ENCODE measurements at regions not wholly inside any gene's neighbourhood (a gene's known extent, or its start where the extent isn't known, plus 50 kb on each side); places are given as distances from the start of the nearest gene placed in this dataset.

DNA sequence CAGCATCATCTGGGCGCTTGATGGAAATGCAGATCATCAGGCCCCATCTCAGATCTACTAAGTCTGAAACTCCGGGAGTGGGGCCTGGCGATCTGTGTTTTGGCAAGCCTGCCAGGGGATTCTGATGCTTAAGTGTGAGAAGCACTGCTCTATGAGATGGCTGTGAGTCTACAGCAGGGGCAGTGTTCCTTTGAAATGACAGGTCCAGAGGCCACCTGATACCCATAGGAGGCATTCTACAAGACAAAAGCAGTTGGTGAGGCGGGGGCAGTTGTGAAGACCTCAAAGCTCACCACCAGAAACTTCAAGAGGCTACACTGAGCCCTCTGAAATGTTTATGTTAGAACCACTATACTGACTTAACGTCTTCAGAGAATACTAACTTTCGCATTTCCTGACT lies 86.9 kb upstream of the SPATA31D4 start:
- no peak overlapping the region for H3K27ac ChIP-seq (ENCODE audit: low read depth, low read length)
- no peaks in the 10 kb centered on the region for H3K9me3 ChIP-seq (ENCODE audit: control insufficient read depth, insufficient read depth, low read length)
- TF ChIP-seq CTCF (IDR thresholded peaks at IDR 0.05; ENCODE audit: low read depth, low read length): no peak
- H3K27me3 ChIP-seq (ENCODE audit: control insufficient read depth, insufficient read depth, low read length): no peaks in the 10 kb centered on the region
- CTCF ChIA-PET: interaction anchor here (0.7 kb wide), 1 partner anchor 13 kb away, joined by 3 read pairs; no protein-coding TSS in a partner anchor
- no peak overlapping the region for H3K4me3 ChIP-seq (ENCODE audit: low read depth, low read length)
- POLR2A ChIA-PET: no interaction called here
- no peak for DNase-seq (ENCODE audit: low read depth, low spot score)

GRCh38 chr9:81844131-81844567 lies 84.1 kb upstream of the SPATA31D4 start:
- POLR2A ChIA-PET: no interaction called here
- no peak for DNase-seq (ENCODE audit: low read depth, low spot score)
- no peak overlapping the region for H3K27ac ChIP-seq (ENCODE audit: low read depth, low read length)
- H3K9me3 ChIP-seq (ENCODE audit: control insufficient read depth, insufficient read depth, low read length): no peaks in the 10 kb centered on the region
- no peaks in the 10 kb centered on the region for H3K27me3 ChIP-seq (ENCODE audit: control insufficient read depth, insufficient read depth, low read length)
- CTCF ChIA-PET: no interaction called here
- no peak overlapping the region for H3K4me3 ChIP-seq (ENCODE audit: low read depth, low read length)
- no peak for TF ChIP-seq CTCF (IDR thresholded peaks at IDR 0.05; ENCODE audit: low read depth, low read length)

GRCh38 chr9:81847181-81847915 lies 80.9 kb upstream of the SPATA31D4 start:
- TF ChIP-seq CTCF (IDR thresholded peaks at IDR 0.05; ENCODE audit: low read depth, low read length): no peak
- ChIA-PET CTCF (interaction anchor here (0.7 to 3.4 kb wide), 12 partner anchors 19 to 1670 kb away, joined by 3 to 33 read pairs (median 3); no protein-coding TSS in a partner anchor), POLR2A (no interaction called here)
- Histone ChIP-seq H3K27ac (ENCODE audit: low read depth, low read length) (no peak overlapping the region), H3K27me3 (ENCODE audit: control insufficient read depth, insufficient read depth, low read length) (no peaks in the 10 kb centered on the region), H3K9me3 (ENCODE audit: control insufficient read depth, insufficient read depth, low read length) (no peaks in the 10 kb centered on the region), H3K4me3 (ENCODE audit: low read depth, low read length) (no peak overlapping the region)
- no peak for DNase-seq (ENCODE audit: low read depth, low spot score)

DNA sequence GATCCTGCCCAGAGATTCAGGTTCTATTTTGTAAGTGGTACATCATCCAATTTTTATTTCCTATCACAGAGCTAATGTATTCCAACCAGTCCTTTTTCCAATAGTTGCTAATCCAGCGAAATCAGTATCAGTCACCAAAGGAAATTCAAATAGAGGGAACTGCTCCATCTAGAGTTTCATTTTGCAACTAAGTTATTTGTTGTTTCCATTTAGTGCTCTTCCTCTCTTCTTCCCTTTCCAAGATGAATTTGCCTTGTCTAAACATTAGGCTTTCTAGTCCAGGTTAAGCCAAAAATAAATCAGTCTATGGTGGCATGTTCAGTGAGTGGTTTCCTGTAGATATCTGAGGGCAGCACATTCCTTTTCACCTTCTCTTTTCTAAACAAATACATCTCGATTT lies 79.8 kb upstream of the SPATA31D4 start:
- DNase-seq (ENCODE audit: low read depth, low spot score): no peak
- ChIA-PET POLR2A (no interaction called here), CTCF (interaction anchor here (0.6 to 3.4 kb wide), 13 partner anchors 20 to 1671 kb away, joined by 3 to 33 read pairs (median 3); no protein-coding TSS in a partner anchor)
- TF ChIP-seq CTCF (IDR thresholded peaks at IDR 0.05; ENCODE audit: low read depth, low read length): peak; percentile 59
- H3K9me3 ChIP-seq (ENCODE audit: control insufficient read depth, insufficient read depth, low read length): no peaks in the 10 kb centered on the region
- H3K27me3 ChIP-seq (ENCODE audit: control insufficient read depth, insufficient read depth, low read length): no peaks in the 10 kb centered on the region
- no peak overlapping the region for H3K27ac ChIP-seq (ENCODE audit: low read depth, low read length)
- no peak overlapping the region for H3K4me3 ChIP-seq (ENCODE audit: low read depth, low read length)

GRCh38 chr9:81849631-81850259 lies 78.5 kb upstream of the SPATA31D4 start:
- ChIA-PET CTCF (interaction anchor here (0.6 to 3.4 kb wide), 3 partner anchors 9 to 758 kb away, joined by 4 to 33 read pairs (median 6); no protein-coding TSS in a partner anchor), POLR2A (no interaction called here)
- DNase-seq (ENCODE audit: low read depth, low spot score): no peak

More at GRCh38 chr9:81849631-81850259, 78.5 kb upstream of the SPATA31D4 start:
- no peak overlapping the region for H3K4me3 ChIP-seq (ENCODE audit: low read depth, low read length)
- H3K9me3 ChIP-seq (ENCODE audit: control insufficient read depth, insufficient read depth, low read length): no peaks in the 10 kb centered on the region
- no peak for TF ChIP-seq CTCF (IDR thresholded peaks at IDR 0.05; ENCODE audit: low read depth, low read length)
- no peak overlapping the region for H3K27ac ChIP-seq (ENCODE audit: low read depth, low read length)
- H3K27me3 ChIP-seq (ENCODE audit: control insufficient read depth, insufficient read depth, low read length): no peaks in the 10 kb centered on the region
